GM23338 (cell line): ENCODE measurements at regions not wholly inside any gene's neighbourhood (a gene's known extent, or its start where the extent isn't known, plus 50 kb on each side); places are given as distances from the start of the nearest gene placed in this dataset.
A peak's percentile ranks its signal among the peaks of the same experiment; 100 is the strongest.
"Not testable (repeated sequence)": the region's sequence is repeated elsewhere in the genome, so short reads cannot be mapped to it uniquely, and the experiment has no call there.

Experiments used
- ATAC-seq: fragments of 200-7000 bp; cut with Tn5 transposase; 3 replicates; pipeline ENCODE4 v1.9.1; 2020
- DNase-seq: peaks from one replicate; pipeline ENCODE4 v3.0.0-alpha.2; 2015; ENCODE audit warnings: low spot score
- H2AFZ ChIP-seq: fragments of 200-600 bp; sonication (generic); 2 replicates; pipeline ENCODE4 v1.8.0; 2016; ENCODE audit warnings: antibody characterized with exemption, mild to moderate bottlenecking, moderate library complexity
- H3F3A ChIP-seq: fragments of 200-600 bp; sonication (generic); replicated peaks from 2 replicates; pipeline ENCODE4 v1.8.0; 2017; ENCODE audit warnings: antibody characterized with exemption, mixed run types, low read depth
- H3K27ac ChIP-seq: fragments of 200-600 bp; sonication (generic); 2 replicates; pipeline ENCODE4 v1.6.1; 2016; ENCODE audit warnings: low read depth
- H3K27me3 ChIP-seq: fragments of 200-600 bp; sonication (generic); 2 replicates; pipeline ENCODE4 v1.8.0; 2016; ENCODE audit warnings: mild to moderate bottlenecking, mixed run types, moderate library complexity; ENCODE audit not compliant: insufficient read depth
- H3K36me3 ChIP-seq: fragments of 200-600 bp; sonication (generic); 2 replicates; pipeline ENCODE4 v1.8.0; 2016; ENCODE audit warnings: mild to moderate bottlenecking; ENCODE audit not compliant: insufficient read depth
- H3K4me1 ChIP-seq: fragments of 200-600 bp; sonication (generic); 2 replicates; pipeline ENCODE4 v1.8.0; 2016; ENCODE audit warnings: mild to moderate bottlenecking, moderate library complexity; ENCODE audit not compliant: insufficient read depth
- H3K4me2 ChIP-seq: fragments of 200-600 bp; sonication (generic); 2 replicates; pipeline ENCODE4 v1.7.1; 2017; ENCODE audit warnings: mixed run types
- H3K4me3 ChIP-seq: fragments of 200-600 bp; sonication (generic); 2 replicates; pipeline ENCODE4 v1.6.1; 2016; ENCODE audit warnings: mixed run types
- H3K79me2 ChIP-seq: fragments of 200-600 bp; sonication (generic); replicated peaks from 2 replicates; pipeline ENCODE4 v1.8.0; 2017; ENCODE audit warnings: mild to moderate bottlenecking; ENCODE audit not compliant: insufficient read depth
- H3K9me2 ChIP-seq: fragments of 200-600 bp; sonication (generic); 2 replicates; pipeline ENCODE4 v1.8.0; 2017; ENCODE audit not compliant: insufficient read depth
- H4K20me1 ChIP-seq: fragments of 200-600 bp; sonication (generic); replicated peaks from 2 replicates; pipeline ENCODE4 v1.8.0; 2017; ENCODE audit warnings: mild to moderate bottlenecking; ENCODE audit not compliant: insufficient read depth
- H3K27ac Mint-ChIP-seq: 2 replicates; pipeline ENCODE4 v1.8.0; 2020; ENCODE audit warnings: inconsistent platforms, mild to moderate bottlenecking, moderate library complexity, mixed read lengths
- H3K27me3 Mint-ChIP-seq: 3 replicates; pipeline ENCODE4 v1.8.0; 2022; ENCODE audit warnings: low read depth, mild to moderate bottlenecking, moderate library complexity, mixed read lengths, inconsistent platforms; ENCODE audit not compliant: insufficient read depth, poor library complexity
- H3K36me3 Mint-ChIP-seq: 3 replicates; pipeline ENCODE4 v1.8.0; 2021; ENCODE audit warnings: low read depth, mild to moderate bottlenecking, inconsistent platforms, moderate library complexity, mixed read lengths
- H3K4me1 Mint-ChIP-seq: 3 replicates; pipeline ENCODE4 v1.8.0; 2020; ENCODE audit warnings: mild to moderate bottlenecking, inconsistent platforms, mixed read lengths
- H3K4me3 Mint-ChIP-seq: 3 replicates; pipeline ENCODE4 v1.8.0; 2021; ENCODE audit warnings: moderate library complexity, mild to moderate bottlenecking, inconsistent platforms, mixed read lengths
- H3K9me3 Mint-ChIP-seq: 3 replicates; pipeline ENCODE4 v1.8.0; 2020; ENCODE audit warnings: moderate library complexity, mild to moderate bottlenecking, inconsistent platforms, mixed read lengths
- EZH2 ChIP-seq: fragments of 200-600 bp; sonication (generic); IDR thresholded peaks from one replicate; pipeline ENCODE4 v1.8.0; 2017; ENCODE audit warnings: antibody characterized with exemption, mild to moderate bottlenecking, low read depth; ENCODE audit not compliant: unreplicated experiment
- EZH2phosphoT487 ChIP-seq: fragments of 200-600 bp; sonication (generic); IDR thresholded peaks from one replicate; pipeline ENCODE4 v1.8.1; 2018; ENCODE audit warnings: antibody characterized with exemption; ENCODE audit not compliant: unreplicated experiment
- JUNB ChIP-seq: IDR thresholded peaks from one replicate; pipeline ENCODE4 v1.6.1; 2016; ENCODE audit warnings: antibody characterized with exemption; ENCODE audit not compliant: unreplicated experiment
- NANOG ChIP-seq: IDR thresholded peaks from 2 replicates; pipeline ENCODE4 v1.6.1; 2016; ENCODE audit warnings: antibody characterized with exemption, borderline replicate concordance
- POLR2AphosphoS5 ChIP-seq: IDR thresholded peaks from 2 replicates; pipeline ENCODE4 v1.6.1; 2016; ENCODE audit warnings: antibody characterized with exemption, low read depth
- STAT1 ChIP-seq: IDR thresholded peaks from one replicate; pipeline ENCODE4 v1.6.1; 2016; ENCODE audit warnings: antibody characterized with exemption; ENCODE audit not compliant: unreplicated experiment
- ZNF114 ChIP-seq: fragments of 250-450 bp; sonication (Bioruptor Pico); IDR thresholded peaks from 2 replicates; pipeline ENCODE4 v1.5.0; 2020; ENCODE audit warnings: mild to moderate bottlenecking, moderate library complexity
- ZNF331 ChIP-seq: fragments of 250-450 bp; sonication (Bioruptor Pico); IDR thresholded peaks from 2 replicates; pipeline ENCODE4 v1.5.0; 2020; ENCODE audit warnings: low read depth, mild to moderate bottlenecking, moderate library complexity
- TF ChIP-seq, protein P1 (sequence below), 2 experiments: fragments of 200-600 bp in 1 of 2; sonication (generic) in 1 of 2; conservative IDR thresholded peaks; 2 replicates each; pipeline versions ENCODE4 v1.5.1 to v1.6.1; 2016 to 2017; ENCODE audit warnings: antibody characterized with exemption in 2 of 2, low read depth in 2 of 2, mild to moderate bottlenecking in 2 of 2, moderate library complexity in 1 of 2
- TF ChIP-seq, protein P2 (sequence below): IDR thresholded peaks from one replicate; pipeline ENCODE4 v1.6.1; 2018; ENCODE audit warnings: antibody characterized with exemption; ENCODE audit not compliant: unreplicated experiment

DNA sequence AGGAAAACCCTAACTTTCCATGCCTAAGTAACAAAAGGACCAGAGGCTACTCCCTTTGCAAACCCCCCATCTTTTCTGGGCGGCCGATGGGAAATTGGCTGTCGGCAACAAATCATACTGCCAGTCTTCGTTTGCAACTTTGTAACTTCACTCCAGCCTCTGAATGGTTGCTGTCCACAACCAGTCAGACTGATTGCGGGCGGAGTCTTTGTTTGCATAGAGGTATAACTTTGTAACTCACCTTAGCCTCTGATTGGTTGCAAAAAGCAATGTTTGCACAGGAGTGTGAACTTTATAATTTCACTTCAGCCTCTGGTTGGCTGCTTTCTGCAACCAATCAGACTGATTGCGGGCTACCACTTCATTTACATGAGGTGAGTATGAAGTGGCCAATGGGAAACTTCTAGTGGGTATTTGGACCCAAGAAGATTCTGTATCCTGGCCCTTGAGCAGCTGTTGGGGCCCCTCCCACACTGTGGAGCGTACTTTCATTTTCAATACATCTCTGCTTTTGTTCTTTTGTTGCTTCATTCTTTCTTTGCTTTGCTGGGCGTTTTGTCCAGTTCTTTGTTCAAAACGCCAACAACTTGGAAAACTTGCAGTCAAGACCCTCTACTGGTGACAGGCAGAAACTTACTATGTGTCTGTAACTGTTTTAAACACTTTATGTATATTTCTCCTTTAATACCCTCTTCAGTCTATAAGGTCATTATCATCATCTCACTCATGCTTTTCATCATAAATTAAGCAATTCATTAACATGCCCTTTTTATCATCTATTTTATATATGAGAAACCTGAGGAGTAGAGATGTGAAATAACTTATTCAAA, 55.8 kb upstream of the PPP1R12A start:
- not testable (repeated sequence) for H3K4me1 ChIP-seq, H3K79me2 ChIP-seq, H3K27me3 Mint-ChIP-seq, H3K27ac Mint-ChIP-seq, H3F3A ChIP-seq, H3K4me2 ChIP-seq, ATAC-seq, H3K27me3 ChIP-seq, H4K20me1 ChIP-seq, H3K4me1 Mint-ChIP-seq, H3K9me3 Mint-ChIP-seq, H3K36me3 Mint-ChIP-seq, H3K4me3 Mint-ChIP-seq, H3K27ac ChIP-seq, DNase-seq, H3K36me3 ChIP-seq, H3K4me3 ChIP-seq, H3K9me2 ChIP-seq
- 0 out of 2 replicates have a peak overlapping the region, but pooled peaks have one; percentile 69 for H2AFZ ChIP-seq
- TF ChIP-seq, protein P1, sequence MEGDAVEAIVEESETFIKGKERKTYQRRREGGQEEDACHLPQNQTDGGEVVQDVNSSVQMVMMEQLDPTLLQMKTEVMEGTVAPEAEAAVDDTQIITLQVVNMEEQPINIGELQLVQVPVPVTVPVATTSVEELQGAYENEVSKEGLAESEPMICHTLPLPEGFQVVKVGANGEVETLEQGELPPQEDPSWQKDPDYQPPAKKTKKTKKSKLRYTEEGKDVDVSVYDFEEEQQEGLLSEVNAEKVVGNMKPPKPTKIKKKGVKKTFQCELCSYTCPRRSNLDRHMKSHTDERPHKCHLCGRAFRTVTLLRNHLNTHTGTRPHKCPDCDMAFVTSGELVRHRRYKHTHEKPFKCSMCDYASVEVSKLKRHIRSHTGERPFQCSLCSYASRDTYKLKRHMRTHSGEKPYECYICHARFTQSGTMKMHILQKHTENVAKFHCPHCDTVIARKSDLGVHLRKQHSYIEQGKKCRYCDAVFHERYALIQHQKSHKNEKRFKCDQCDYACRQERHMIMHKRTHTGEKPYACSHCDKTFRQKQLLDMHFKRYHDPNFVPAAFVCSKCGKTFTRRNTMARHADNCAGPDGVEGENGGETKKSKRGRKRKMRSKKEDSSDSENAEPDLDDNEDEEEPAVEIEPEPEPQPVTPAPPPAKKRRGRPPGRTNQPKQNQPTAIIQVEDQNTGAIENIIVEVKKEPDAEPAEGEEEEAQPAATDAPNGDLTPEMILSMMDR (conservative IDR thresholded peaks at IDR 0.05; ENCODE audit: low read depth in 2 of 2) = 0 out of 4 replicates have a peak, but pooled peaks of 1 of the 2 experiments have one; percentile 11

DNA sequence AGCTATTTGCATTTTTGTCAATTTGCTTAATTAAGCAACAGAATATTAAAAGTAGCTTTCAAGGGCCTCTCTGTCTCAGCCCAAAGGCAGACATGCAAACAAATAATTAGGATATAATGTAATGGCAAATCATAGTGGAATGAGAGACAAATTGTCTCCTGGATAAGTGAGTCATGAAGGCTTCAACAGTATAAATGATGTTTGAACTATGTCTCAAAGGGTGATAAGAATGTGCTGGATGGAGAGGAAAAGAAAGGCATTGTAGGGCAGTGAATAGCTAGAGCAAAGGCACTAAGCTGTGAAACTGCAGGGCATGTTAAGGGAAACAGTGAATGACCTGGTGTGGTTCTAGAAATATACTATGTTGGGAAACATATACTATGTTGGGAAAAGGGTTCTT, 53.5 kb upstream of the PPP1R12A start:
- peaks cover 2% of the 10 kb centered on the region; the same call in 1 of the 3 replicates for H3K4me1 Mint-ChIP-seq
- H3K9me3 Mint-ChIP-seq = no peaks in the 10 kb centered on the region
- no peaks in the 10 kb centered on the region for H3K79me2 ChIP-seq
- no peaks in the 10 kb centered on the region for H3K4me1 ChIP-seq
- H2AFZ ChIP-seq = no peak overlapping the region
- H3K9me2 ChIP-seq = no peaks in the 10 kb centered on the region
- no peak overlapping the region for H3K4me2 ChIP-seq
- no peaks in the 10 kb centered on the region for H4K20me1 ChIP-seq
- DNase-seq (no peak), ATAC-seq (no peak)
- TF ChIP-seq JUNB (no peak), STAT1 (no peak)
- no peak overlapping the region for H3K27ac ChIP-seq
- H3K27me3 ChIP-seq = no peaks in the 10 kb centered on the region
- no peak overlapping the region for H3K4me3 ChIP-seq
- no peaks in the 10 kb centered on the region for H3F3A ChIP-seq
- no peaks in the 10 kb centered on the region for H3K36me3 ChIP-seq
- H3K36me3 Mint-ChIP-seq = no peaks in the 10 kb centered on the region
- H3K4me3 Mint-ChIP-seq = no peak overlapping the region
- peaks cover 5% of the 10 kb centered on the region for H3K27me3 Mint-ChIP-seq
- no peak overlapping the region for H3K27ac Mint-ChIP-seq

DNA sequence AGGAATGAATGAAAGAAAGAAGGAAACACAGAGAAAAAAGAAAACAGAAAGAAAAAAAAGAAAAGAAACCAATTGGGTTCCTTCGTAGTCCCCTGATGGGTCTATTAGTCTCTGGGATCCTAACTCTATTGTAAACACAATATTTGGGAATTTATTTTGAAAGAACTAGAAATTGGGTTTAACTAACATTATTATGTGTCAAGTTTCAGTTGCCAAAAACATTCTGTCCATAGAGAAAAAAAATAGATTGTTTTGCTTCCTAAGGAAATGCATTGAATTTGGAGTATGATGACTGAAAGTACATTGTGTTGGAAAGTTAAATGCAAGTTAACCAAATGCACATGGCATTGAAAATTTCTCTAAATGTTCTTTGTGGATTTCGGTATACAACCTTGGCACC, 52.8 kb upstream of the PPP1R12A start:
- no peak for ATAC-seq
- Mint-ChIP-seq H3K9me3 (no peaks in the 10 kb centered on the region), H3K27me3 (peaks cover 6% of the 10 kb centered on the region), H3K4me1 (peaks cover 2% of the 10 kb centered on the region; the same call in 1 of the 3 replicates), H3K36me3 (no peaks in the 10 kb centered on the region), H3K27ac (no peak overlapping the region), H3K4me3 (no peak overlapping the region)
- Histone ChIP-seq H3F3A (no peaks in the 10 kb centered on the region), H3K27ac (no peak overlapping the region), H2AFZ (no peak overlapping the region), H3K36me3 (no peaks in the 10 kb centered on the region), H3K79me2 (no peaks in the 10 kb centered on the region), H3K9me2 (no peaks in the 10 kb centered on the region), H3K4me2 (no peak overlapping the region), H3K4me3 (no peak overlapping the region), H4K20me1 (no peaks in the 10 kb centered on the region), H3K27me3 (no peaks in the 10 kb centered on the region), H3K4me1 (no peaks in the 10 kb centered on the region)
- DNase-seq = no peak
- TF ChIP-seq STAT1 = no peak
- no peak for TF ChIP-seq POLR2AphosphoS5
- TF ChIP-seq, protein P1 (conservative IDR thresholded peaks at IDR 0.05; ENCODE audit: low read depth in 2 of 2) = no peak
- TF ChIP-seq EZH2phosphoT487 = no peak
- no peak for TF ChIP-seq ZNF331
- TF ChIP-seq ZNF114 (CRISPR knock-in tag) = no peak
- TF ChIP-seq, protein P2, sequence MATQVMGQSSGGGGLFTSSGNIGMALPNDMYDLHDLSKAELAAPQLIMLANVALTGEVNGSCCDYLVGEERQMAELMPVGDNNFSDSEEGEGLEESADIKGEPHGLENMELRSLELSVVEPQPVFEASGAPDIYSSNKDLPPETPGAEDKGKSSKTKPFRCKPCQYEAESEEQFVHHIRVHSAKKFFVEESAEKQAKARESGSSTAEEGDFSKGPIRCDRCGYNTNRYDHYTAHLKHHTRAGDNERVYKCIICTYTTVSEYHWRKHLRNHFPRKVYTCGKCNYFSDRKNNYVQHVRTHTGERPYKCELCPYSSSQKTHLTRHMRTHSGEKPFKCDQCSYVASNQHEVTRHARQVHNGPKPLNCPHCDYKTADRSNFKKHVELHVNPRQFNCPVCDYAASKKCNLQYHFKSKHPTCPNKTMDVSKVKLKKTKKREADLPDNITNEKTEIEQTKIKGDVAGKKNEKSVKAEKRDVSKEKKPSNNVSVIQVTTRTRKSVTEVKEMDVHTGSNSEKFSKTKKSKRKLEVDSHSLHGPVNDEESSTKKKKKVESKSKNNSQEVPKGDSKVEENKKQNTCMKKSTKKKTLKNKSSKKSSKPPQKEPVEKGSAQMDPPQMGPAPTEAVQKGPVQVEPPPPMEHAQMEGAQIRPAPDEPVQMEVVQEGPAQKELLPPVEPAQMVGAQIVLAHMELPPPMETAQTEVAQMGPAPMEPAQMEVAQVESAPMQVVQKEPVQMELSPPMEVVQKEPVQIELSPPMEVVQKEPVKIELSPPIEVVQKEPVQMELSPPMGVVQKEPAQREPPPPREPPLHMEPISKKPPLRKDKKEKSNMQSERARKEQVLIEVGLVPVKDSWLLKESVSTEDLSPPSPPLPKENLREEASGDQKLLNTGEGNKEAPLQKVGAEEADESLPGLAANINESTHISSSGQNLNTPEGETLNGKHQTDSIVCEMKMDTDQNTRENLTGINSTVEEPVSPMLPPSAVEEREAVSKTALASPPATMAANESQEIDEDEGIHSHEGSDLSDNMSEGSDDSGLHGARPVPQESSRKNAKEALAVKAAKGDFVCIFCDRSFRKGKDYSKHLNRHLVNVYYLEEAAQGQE = no peak
- no peak for TF ChIP-seq EZH2
- TF ChIP-seq NANOG = no peak
- TF ChIP-seq JUNB = no peak
